ENCODE measurements at regions not wholly inside any gene's neighbourhood (a gene's known extent, or its start where the extent isn't known, plus 50 kb on each side); places are given as distances from the start of the nearest gene placed in this dataset.

GRCh38 chr13:71967990-71968389, 101.0 kb upstream of the DACH1 start:
- TF ChIP-seq LEF1 (IDR thresholded peaks at IDR 0.05; ENCODE audit: borderline replicate concordance): no peak
- no peak for TF ChIP-seq FOXK2 (IDR thresholded peaks at IDR 0.05)
- no peak for TF ChIP-seq TARDBP (IDR thresholded peaks at IDR 0.05)
- no peak for TF ChIP-seq SUZ12 (IDR thresholded peaks at IDR 0.05)
- no peak for TF ChIP-seq ZNF384 (IDR thresholded peaks at IDR 0.05)
- TF ChIP-seq FOXA1 (IDR thresholded peaks at IDR 0.05): no peak
- TF ChIP-seq L3MBTL2 (conservative IDR thresholded peaks at IDR 0.05): no peak
- no peak for TF ChIP-seq PKNOX1 (IDR thresholded peaks at IDR 0.05)
- TF ChIP-seq NFRKB (IDR thresholded peaks at IDR 0.05): no peak
- TF ChIP-seq ELF4 (IDR thresholded peaks at IDR 0.05): no peak
- POLR2A ChIA-PET: no interaction called here
- no peak for DNase-seq (ENCODE audit: extremely low spot score)
- CTCF ChIA-PET: no interaction called here

- CTCF ChIA-PET: interaction anchor here (1.1 kb wide), 1 partner anchor 15 kb away, joined by 3 read pairs; no protein-coding TSS in a partner anchor
- DNase-seq (ENCODE audit: extremely low spot score): no peak
- POLR2A ChIA-PET: no interaction called here
Measured at GRCh38 chr13:71964491-71965100, 97.6 kb upstream of the DACH1 start.

GRCh38 chr13:71962735-71963134, 95.7 kb upstream of the DACH1 start:
- ChIA-PET POLR2A (no interaction called here), CTCF (interaction anchor here (0.7 kb wide), 1 partner anchor 48 kb away, joined by 3 read pairs; no protein-coding TSS in a partner anchor)
- TF ChIP-seq FOXK2 (IDR thresholded peaks at IDR 0.05) (no peak), L3MBTL2 (conservative IDR thresholded peaks at IDR 0.05) (no peak), SP1 (IDR thresholded peaks at IDR 0.05) (no peak), ZNF384 (IDR thresholded peaks at IDR 0.05) (no peak), ELF4 (IDR thresholded peaks at IDR 0.05) (no peak), TARDBP (IDR thresholded peaks at IDR 0.05) (no peak), FOXM1 (IDR thresholded peaks at IDR 0.05; ENCODE audit: borderline replicate concordance) (no peak), FOXA1 (IDR thresholded peaks at IDR 0.05) (no peak), HDGF (IDR thresholded peaks at IDR 0.05; ENCODE audit: borderline replicate concordance) (no peak), LEF1 (IDR thresholded peaks at IDR 0.05; ENCODE audit: borderline replicate concordance) (no peak), BHLHE40 (IDR thresholded peaks at IDR 0.05; ENCODE audit: borderline replicate concordance) (no peak), PKNOX1 (IDR thresholded peaks at IDR 0.05) (no peak), NFRKB (IDR thresholded peaks at IDR 0.05) (no peak), ARNT (IDR thresholded peaks at IDR 0.05) (no peak), SUZ12 (IDR thresholded peaks at IDR 0.05) (no peak), CTBP1 (IDR thresholded peaks at IDR 0.05; ENCODE audit: borderline replicate concordance) (no peak)
- no peak for DNase-seq (ENCODE audit: extremely low spot score)

More at GRCh38 chr13:71964491-71965100, 97.6 kb upstream of the DACH1 start:
- TF ChIP-seq CTBP1 (IDR thresholded peaks at IDR 0.05; ENCODE audit: borderline replicate concordance): no peak
- no peak for TF ChIP-seq FOXM1 (IDR thresholded peaks at IDR 0.05; ENCODE audit: borderline replicate concordance)
- TF ChIP-seq LEF1 (IDR thresholded peaks at IDR 0.05; ENCODE audit: borderline replicate concordance): no peak
- no peak for TF ChIP-seq NFRKB (IDR thresholded peaks at IDR 0.05)
- TF ChIP-seq TARDBP (IDR thresholded peaks at IDR 0.05): no peak
- no peak for TF ChIP-seq FOXA1 (IDR thresholded peaks at IDR 0.05)
- TF ChIP-seq SUZ12 (IDR thresholded peaks at IDR 0.05): no peak
- no peak for TF ChIP-seq FOXK2 (IDR thresholded peaks at IDR 0.05)
- no peak for TF ChIP-seq HDGF (IDR thresholded peaks at IDR 0.05; ENCODE audit: borderline replicate concordance)
- no peak for TF ChIP-seq ELF4 (IDR thresholded peaks at IDR 0.05)
- no peak for TF ChIP-seq L3MBTL2 (conservative IDR thresholded peaks at IDR 0.05)

- DNase-seq (ENCODE audit: extremely low spot score): no peak
- POLR2A ChIA-PET: no interaction called here
- no peak for TF ChIP-seq ARNT (IDR thresholded peaks at IDR 0.05)
- TF ChIP-seq TARDBP (IDR thresholded peaks at IDR 0.05): no peak
- TF ChIP-seq FOXA1 (IDR thresholded peaks at IDR 0.05): no peak
- TF ChIP-seq NFRKB (IDR thresholded peaks at IDR 0.05): no peak
- no peak for TF ChIP-seq PKNOX1 (IDR thresholded peaks at IDR 0.05)
- no peak for TF ChIP-seq ZNF384 (IDR thresholded peaks at IDR 0.05)
- TF ChIP-seq SUZ12 (IDR thresholded peaks at IDR 0.05): no peak
- no peak for TF ChIP-seq HDGF (IDR thresholded peaks at IDR 0.05; ENCODE audit: borderline replicate concordance)
- no peak for TF ChIP-seq LEF1 (IDR thresholded peaks at IDR 0.05; ENCODE audit: borderline replicate concordance)
- TF ChIP-seq ELF4 (IDR thresholded peaks at IDR 0.05): no peak
- CTCF ChIA-PET: interaction anchor here (0.7 kb wide), 1 partner anchor 47 kb away, joined by 3 read pairs; no protein-coding TSS in a partner anchor
Measured at GRCh38 chr13:71962126-71962525, 95.1 kb upstream of the DACH1 start.

- TF ChIP-seq FOXK2 (IDR thresholded peaks at IDR 0.05) (no peak), NFRKB (IDR thresholded peaks at IDR 0.05) (no peak)
- CTCF ChIA-PET: no interaction called here
- no peak for DNase-seq (ENCODE audit: extremely low spot score)
- POLR2A ChIA-PET: no interaction called here
Measured at GRCh38 chr13:71949441-71949840, 82.4 kb upstream of the DACH1 start.

- no peak for DNase-seq (ENCODE audit: extremely low spot score)
- TF ChIP-seq ZNF384 (IDR thresholded peaks at IDR 0.05) (no peak), FOXM1 (IDR thresholded peaks at IDR 0.05; ENCODE audit: borderline replicate concordance) (no peak), ELF4 (IDR thresholded peaks at IDR 0.05) (no peak), CTBP1 (IDR thresholded peaks at IDR 0.05; ENCODE audit: borderline replicate concordance) (no peak), FOXK2 (IDR thresholded peaks at IDR 0.05) (no peak), ARNT (IDR thresholded peaks at IDR 0.05) (no peak)
- ChIA-PET CTCF (interaction anchor here (0.7 kb wide), 1 partner anchor 675 kb away, joined by 4 read pairs; no protein-coding TSS in a partner anchor), POLR2A (no interaction called here)
Measured at GRCh38 chr13:71939186-71939585, 72.2 kb upstream of the DACH1 start.
